Adrenal gland (tissue), 9 donors: ENCODE measurements at regions not wholly inside any gene's neighbourhood (a gene's known extent, or its start where the extent isn't known, plus 50 kb on each side); places are given as distances from the start of the nearest gene placed in this dataset.

Experiments
- DNase-seq, 7 donors: peaks; one replicate each; pipeline ENCODE4 v3.0.0-alpha.2; 2019 to 2020
- H3K27ac ChIP-seq, 5 donors: fragments of 200-600 bp; sonication (generic) in 4 of 5; 1 replicate in 3 of 5; 2 replicates in 2 of 5; pipeline versions ENCODE4 v1.5.1 to v1.8.0; 2016 to 2020; ENCODE audit warnings: mild to moderate bottlenecking in 1 of 5
- H3K27me3 ChIP-seq: fragments of 200-600 bp; 2 replicates; pipeline ENCODE4 v1.8.0; 2021
- H3K36me3 ChIP-seq, 2 donors: fragments of 200-600 bp; replicated peaks in 1 of 2; 1 replicate in 1 of 2; 2 replicates in 1 of 2; pipeline versions ENCODE4 v1.5.1 to v1.8.0; 2018 to 2022
- H3K4me1 ChIP-seq, 2 donors: fragments of 200-600 bp; replicated peaks in 1 of 2; 1 replicate in 1 of 2; 2 replicates in 1 of 2; pipeline versions ENCODE4 v1.5.1 to v1.8.0; 2018 to 2021
- H3K4me3 ChIP-seq, 4 donors: fragments of 200-600 bp; sonication (generic) in 3 of 4; one replicate each; pipeline ENCODE4 v1.5.1; 2016 to 2018
- H3K9me3 ChIP-seq, 3 donors: fragments of 200-600 bp; sonication (generic) in 1 of 3; replicated peaks in 1 of 3; 1 replicate in 2 of 3; 2 replicates in 1 of 3; pipeline versions ENCODE4 v1.5.1 to v1.8.0; 2016 to 2021
- POLR2A ChIP-seq, 2 donors: fragments of 450-650 bp; IDR thresholded peaks; one replicate each; pipeline ENCODE4 v1.6.1; 2017; ENCODE audit warnings: antibody characterized with exemption in 2 of 2, mild to moderate bottlenecking in 2 of 2, moderate library complexity in 1 of 2
- WGBS, 4 donors: extraction: QIAGEN DNeasy Blood & Tissue Kit in 2 of 4; methylation state at CpG; one replicate each; pipeline versions ENCODE4 v1.1.5 to v1.1.7; 2013 to 2017; 5-methylcytosine and 5-hydroxymethylcytosine counted together
- intact Hi-C, 2 donors: fragments of 100-400 bp; cut with DNase I; formaldehyde crosslinking; loops; one replicate each; pipeline versions ENCODE4 v1.14.1 to v1.15.0; 2022 to 2023
- TF ChIP-seq, protein P1 (sequence below), 6 experiments: fragments of 450-650 bp in 4 of 6; fragments of 200-600 bp in 2 of 6; sonication (generic) in 1 of 6; IDR thresholded peaks; 1 replicate in 5 of 6; 2 replicates in 1 of 6; pipeline versions ENCODE4 v1.5.1 to v1.8.0; 2016 to 2021; ENCODE audit warnings: antibody characterized with exemption in 6 of 6, mild to moderate bottlenecking in 2 of 6, moderate library complexity in 1 of 6
- donor health status: healthy with polysubstance abuse.
- donor health status: Bipolar disorder and iron deficiency.
- donor health status: DM: yes; HTN: yes; CAD: no.
- donor health status: DM: no; HTN: no; CAD: no.
- donor health status: DM: no; HTN: no; CAD: no.

DNA sequence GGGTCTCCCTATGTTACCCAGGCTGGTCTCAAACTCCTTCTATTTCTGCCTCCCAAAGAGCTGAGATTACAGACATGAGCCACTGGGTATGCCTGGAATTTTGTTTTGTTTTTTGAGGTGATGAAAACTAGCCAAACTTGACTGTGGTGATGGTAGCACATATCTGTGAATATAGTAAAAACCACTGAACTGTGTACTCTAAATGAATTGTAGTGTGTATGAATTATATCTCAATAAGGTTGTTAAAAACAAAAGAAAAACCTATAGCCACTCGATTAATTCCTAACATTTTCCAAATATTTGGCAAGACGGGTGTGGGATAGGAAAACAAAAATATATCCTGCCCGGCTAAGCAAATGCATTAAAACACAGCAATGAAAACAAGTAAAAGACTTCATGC lies 1302.3 kb upstream of the CHAC2 start:
- TF ChIP-seq, protein P1, sequence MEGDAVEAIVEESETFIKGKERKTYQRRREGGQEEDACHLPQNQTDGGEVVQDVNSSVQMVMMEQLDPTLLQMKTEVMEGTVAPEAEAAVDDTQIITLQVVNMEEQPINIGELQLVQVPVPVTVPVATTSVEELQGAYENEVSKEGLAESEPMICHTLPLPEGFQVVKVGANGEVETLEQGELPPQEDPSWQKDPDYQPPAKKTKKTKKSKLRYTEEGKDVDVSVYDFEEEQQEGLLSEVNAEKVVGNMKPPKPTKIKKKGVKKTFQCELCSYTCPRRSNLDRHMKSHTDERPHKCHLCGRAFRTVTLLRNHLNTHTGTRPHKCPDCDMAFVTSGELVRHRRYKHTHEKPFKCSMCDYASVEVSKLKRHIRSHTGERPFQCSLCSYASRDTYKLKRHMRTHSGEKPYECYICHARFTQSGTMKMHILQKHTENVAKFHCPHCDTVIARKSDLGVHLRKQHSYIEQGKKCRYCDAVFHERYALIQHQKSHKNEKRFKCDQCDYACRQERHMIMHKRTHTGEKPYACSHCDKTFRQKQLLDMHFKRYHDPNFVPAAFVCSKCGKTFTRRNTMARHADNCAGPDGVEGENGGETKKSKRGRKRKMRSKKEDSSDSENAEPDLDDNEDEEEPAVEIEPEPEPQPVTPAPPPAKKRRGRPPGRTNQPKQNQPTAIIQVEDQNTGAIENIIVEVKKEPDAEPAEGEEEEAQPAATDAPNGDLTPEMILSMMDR (IDR thresholded peaks at IDR 0.05) = no peak
- no peak for TF ChIP-seq POLR2A (IDR thresholded peaks at IDR 0.05)
- Histone ChIP-seq H3K27ac (no peak overlapping the region), H3K9me3 (no peaks in the 10 kb centered on the region), H3K27me3 (no peaks in the 10 kb centered on the region), H3K4me1 (no peaks in the 10 kb centered on the region), H3K36me3 (no peaks in the 10 kb centered on the region), H3K4me3 (no peak overlapping the region)
- intact Hi-C loops = no loop called here
- DNase-seq = no peak
- WGBS, 4 donors = 58 to 62% (median 60%) methylated on average over 3 of the region's 3 CpGs

- Histone ChIP-seq H3K9me3 (no peaks in the 10 kb centered on the region), H3K36me3 (no peaks in the 10 kb centered on the region), H3K27ac (no peak overlapping the region), H3K4me1 (no peaks in the 10 kb centered on the region), H3K4me3 (no peak overlapping the region), H3K27me3 (no peaks in the 10 kb centered on the region)
- TF ChIP-seq POLR2A (IDR thresholded peaks at IDR 0.05) = no peak
- TF ChIP-seq, protein P1 (IDR thresholded peaks at IDR 0.05) = no peak
- DNase-seq = no peak
- intact Hi-C loops = no loop called here
- WGBS, 4 donors = 66 to 78% (median 69%) methylated on average over 3 of the region's 3 CpGs
Measured at GRCh38 chr2:52463457-52463856, 1304.1 kb upstream of the CHAC2 start.

GRCh38 chr2:52456561-52457377 lies 1310.8 kb upstream of the CHAC2 start:
- no peaks in the 10 kb centered on the region for H3K4me1 ChIP-seq
- H3K36me3 ChIP-seq = no peaks in the 10 kb centered on the region
- TF ChIP-seq, protein P1 (IDR thresholded peaks at IDR 0.05) = no peak
- no peak for TF ChIP-seq POLR2A (IDR thresholded peaks at IDR 0.05)
- intact Hi-C loops = no loop called here
- WGBS, 4 donors = 69 to 80% (median 78%) methylated on average over 4 of the region's 4 CpGs
- H3K4me3 ChIP-seq = no peak overlapping the region
- no peaks in the 10 kb centered on the region for H3K27me3 ChIP-seq
- no peaks in the 10 kb centered on the region for H3K9me3 ChIP-seq
- no peak overlapping the region for H3K27ac ChIP-seq
- DNase-seq = no peak

DNA sequence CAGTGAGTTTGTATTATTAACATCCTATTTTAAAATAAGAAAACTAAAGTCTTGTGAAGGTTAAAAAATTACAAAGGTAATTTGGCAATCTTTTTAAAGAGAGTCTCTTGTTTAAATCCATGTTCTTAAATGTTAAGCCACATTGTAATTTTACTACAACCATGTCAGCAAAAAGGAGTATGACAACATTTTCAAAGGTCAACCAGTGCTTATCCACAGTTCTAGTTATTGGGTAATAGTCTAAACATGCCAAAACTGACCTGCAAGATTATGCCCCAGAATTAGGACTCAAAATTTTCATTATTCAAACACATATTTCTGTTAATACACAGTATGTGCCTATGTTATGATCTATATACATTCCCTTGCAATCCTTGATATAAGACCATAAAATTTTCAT lies 1312.6 kb upstream of the CHAC2 start:
- Histone ChIP-seq H3K27me3 (no peaks in the 10 kb centered on the region), H3K27ac (no peak overlapping the region), H3K36me3 (no peaks in the 10 kb centered on the region), H3K9me3 (no peaks in the 10 kb centered on the region), H3K4me3 (no peak overlapping the region), H3K4me1 (no peaks in the 10 kb centered on the region)
- DNase-seq = no peak
- intact Hi-C loops = no loop called here
- no peak for TF ChIP-seq POLR2A (IDR thresholded peaks at IDR 0.05)
- TF ChIP-seq, protein P1 (IDR thresholded peaks at IDR 0.05) = no peak
